ENCODE measurements at regions not wholly inside any gene's neighbourhood (a gene's known extent, or its start where the extent isn't known, plus 50 kb on each side); places are given as distances from the start of the nearest gene placed in this dataset.

DNA sequence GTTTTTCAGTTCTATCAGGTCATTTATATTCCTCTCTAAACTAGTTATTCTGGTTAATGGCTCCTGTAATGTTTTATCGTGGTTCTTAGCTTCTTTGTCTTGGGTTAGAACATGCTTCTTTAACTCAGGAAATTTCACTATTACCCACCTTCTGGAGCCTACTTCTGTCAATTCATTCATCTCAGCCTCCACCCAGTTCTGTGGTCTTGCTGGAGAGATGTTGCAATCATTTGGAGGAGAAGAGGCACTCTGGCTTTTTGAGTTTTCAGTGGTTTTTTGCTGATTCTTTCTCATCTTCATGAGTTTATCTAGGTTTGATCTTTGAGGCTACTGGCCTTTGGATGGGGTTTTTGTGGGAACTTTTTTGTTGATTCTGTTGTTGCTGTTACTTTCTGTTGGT lies 213.0 kb downstream of the BRINP2 start:
- no peaks in the 10 kb centered on the region for H3K79me2 ChIP-seq (replicated peaks; ENCODE audit: insufficient read depth, low read length)
- H3K4me2 ChIP-seq (ENCODE audit: low read length): no peak overlapping the region
- H4K20me1 ChIP-seq (ENCODE audit: insufficient read depth): no peaks in the 10 kb centered on the region
- H3K9ac ChIP-seq (ENCODE audit: low read length): no peak overlapping the region
- H3F3A ChIP-seq (ENCODE audit: insufficient read depth, low read length, poor library complexity, severe bottlenecking): no peaks in the 10 kb centered on the region
- TF ChIP-seq, protein P1, sequence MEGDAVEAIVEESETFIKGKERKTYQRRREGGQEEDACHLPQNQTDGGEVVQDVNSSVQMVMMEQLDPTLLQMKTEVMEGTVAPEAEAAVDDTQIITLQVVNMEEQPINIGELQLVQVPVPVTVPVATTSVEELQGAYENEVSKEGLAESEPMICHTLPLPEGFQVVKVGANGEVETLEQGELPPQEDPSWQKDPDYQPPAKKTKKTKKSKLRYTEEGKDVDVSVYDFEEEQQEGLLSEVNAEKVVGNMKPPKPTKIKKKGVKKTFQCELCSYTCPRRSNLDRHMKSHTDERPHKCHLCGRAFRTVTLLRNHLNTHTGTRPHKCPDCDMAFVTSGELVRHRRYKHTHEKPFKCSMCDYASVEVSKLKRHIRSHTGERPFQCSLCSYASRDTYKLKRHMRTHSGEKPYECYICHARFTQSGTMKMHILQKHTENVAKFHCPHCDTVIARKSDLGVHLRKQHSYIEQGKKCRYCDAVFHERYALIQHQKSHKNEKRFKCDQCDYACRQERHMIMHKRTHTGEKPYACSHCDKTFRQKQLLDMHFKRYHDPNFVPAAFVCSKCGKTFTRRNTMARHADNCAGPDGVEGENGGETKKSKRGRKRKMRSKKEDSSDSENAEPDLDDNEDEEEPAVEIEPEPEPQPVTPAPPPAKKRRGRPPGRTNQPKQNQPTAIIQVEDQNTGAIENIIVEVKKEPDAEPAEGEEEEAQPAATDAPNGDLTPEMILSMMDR (IDR thresholded peaks at IDR 0.05; ENCODE audit: poor library complexity, severe bottlenecking): no peak
- TF ChIP-seq RAD21 (conservative IDR thresholded peaks at IDR 0.05) (no peak), POLR2AphosphoS5 (IDR thresholded peaks at IDR 0.05) (no peak), SMC3 (conservative IDR thresholded peaks at IDR 0.05; ENCODE audit: poor library complexity) (no peak)
- TF ChIP-seq, protein P2, sequence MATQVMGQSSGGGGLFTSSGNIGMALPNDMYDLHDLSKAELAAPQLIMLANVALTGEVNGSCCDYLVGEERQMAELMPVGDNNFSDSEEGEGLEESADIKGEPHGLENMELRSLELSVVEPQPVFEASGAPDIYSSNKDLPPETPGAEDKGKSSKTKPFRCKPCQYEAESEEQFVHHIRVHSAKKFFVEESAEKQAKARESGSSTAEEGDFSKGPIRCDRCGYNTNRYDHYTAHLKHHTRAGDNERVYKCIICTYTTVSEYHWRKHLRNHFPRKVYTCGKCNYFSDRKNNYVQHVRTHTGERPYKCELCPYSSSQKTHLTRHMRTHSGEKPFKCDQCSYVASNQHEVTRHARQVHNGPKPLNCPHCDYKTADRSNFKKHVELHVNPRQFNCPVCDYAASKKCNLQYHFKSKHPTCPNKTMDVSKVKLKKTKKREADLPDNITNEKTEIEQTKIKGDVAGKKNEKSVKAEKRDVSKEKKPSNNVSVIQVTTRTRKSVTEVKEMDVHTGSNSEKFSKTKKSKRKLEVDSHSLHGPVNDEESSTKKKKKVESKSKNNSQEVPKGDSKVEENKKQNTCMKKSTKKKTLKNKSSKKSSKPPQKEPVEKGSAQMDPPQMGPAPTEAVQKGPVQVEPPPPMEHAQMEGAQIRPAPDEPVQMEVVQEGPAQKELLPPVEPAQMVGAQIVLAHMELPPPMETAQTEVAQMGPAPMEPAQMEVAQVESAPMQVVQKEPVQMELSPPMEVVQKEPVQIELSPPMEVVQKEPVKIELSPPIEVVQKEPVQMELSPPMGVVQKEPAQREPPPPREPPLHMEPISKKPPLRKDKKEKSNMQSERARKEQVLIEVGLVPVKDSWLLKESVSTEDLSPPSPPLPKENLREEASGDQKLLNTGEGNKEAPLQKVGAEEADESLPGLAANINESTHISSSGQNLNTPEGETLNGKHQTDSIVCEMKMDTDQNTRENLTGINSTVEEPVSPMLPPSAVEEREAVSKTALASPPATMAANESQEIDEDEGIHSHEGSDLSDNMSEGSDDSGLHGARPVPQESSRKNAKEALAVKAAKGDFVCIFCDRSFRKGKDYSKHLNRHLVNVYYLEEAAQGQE (IDR thresholded peaks at IDR 0.05; ENCODE audit: borderline replicate concordance): no peak
- no peak overlapping the region for H3K4me3 ChIP-seq (ENCODE audit: low read length)
- H3K9me3 ChIP-seq (ENCODE audit: low read length): no peaks in the 10 kb centered on the region
- H3K36me3 ChIP-seq (ENCODE audit: insufficient read depth, low read length): no peaks in the 10 kb centered on the region
- no peaks in the 10 kb centered on the region for H3K9me2 ChIP-seq (ENCODE audit: insufficient read depth, low read length)
- H3K27me3 ChIP-seq (ENCODE audit: insufficient read depth, low read depth, low read length): no peaks in the 10 kb centered on the region
- H3K27ac ChIP-seq (ENCODE audit: low read length): no peak overlapping the region
- no peak overlapping the region for H2AFZ ChIP-seq (ENCODE audit: low read depth, low read length)

- Histone ChIP-seq H3K4me2 (ENCODE audit: low read length) (no peak overlapping the region), H4K20me1 (ENCODE audit: insufficient read depth) (no peaks in the 10 kb centered on the region), H3K9me2 (ENCODE audit: insufficient read depth, low read length) (no peaks in the 10 kb centered on the region)
These were observed 207.1 kb downstream of the BRINP2 start for GRCh38 chr1:177377866-177378265.

More at GRCh38 chr1:177377866-177378265, 207.1 kb downstream of the BRINP2 start:
- no peaks in the 10 kb centered on the region for H3F3A ChIP-seq (ENCODE audit: insufficient read depth, low read length, poor library complexity, severe bottlenecking)
- TF ChIP-seq POLR2AphosphoS5 (IDR thresholded peaks at IDR 0.05) (no peak), EP300 (conservative IDR thresholded peaks at IDR 0.05; ENCODE audit: poor library complexity, severe bottlenecking) (no peak), MXI1 (conservative IDR thresholded peaks at IDR 0.05; ENCODE audit: poor library complexity, severe bottlenecking) (no peak), RAD21 (conservative IDR thresholded peaks at IDR 0.05) (no peak), TAF1 (IDR thresholded peaks at IDR 0.05; ENCODE audit: low read depth) (no peak), EZH2 (IDR thresholded peaks at IDR 0.05; ENCODE audit: borderline replicate concordance, insufficient read depth, low read length, poor library complexity, severe bottlenecking) (no peak), SMC3 (conservative IDR thresholded peaks at IDR 0.05; ENCODE audit: poor library complexity) (no peak)
- TF ChIP-seq, protein P2 (IDR thresholded peaks at IDR 0.05; ENCODE audit: borderline replicate concordance): no peak
- TF ChIP-seq, protein P1 (IDR thresholded peaks at IDR 0.05; ENCODE audit: poor library complexity, severe bottlenecking): no peak
- H3K4me3 ChIP-seq (ENCODE audit: low read length): no peak overlapping the region
- H2AFZ ChIP-seq (ENCODE audit: low read depth, low read length): no peak overlapping the region
- no peaks in the 10 kb centered on the region for H3K9me3 ChIP-seq (ENCODE audit: low read length)
- H3K36me3 ChIP-seq (ENCODE audit: insufficient read depth, low read length): no peaks in the 10 kb centered on the region
- H3K79me2 ChIP-seq (replicated peaks; ENCODE audit: insufficient read depth, low read length): no peaks in the 10 kb centered on the region
- no peak overlapping the region for H3K27ac ChIP-seq (ENCODE audit: low read length)
- no peaks in the 10 kb centered on the region for H3K27me3 ChIP-seq (ENCODE audit: insufficient read depth, low read depth, low read length)
- H3K9ac ChIP-seq (ENCODE audit: low read length): no peak overlapping the region
